ENCODE measurements at regions not wholly inside any gene's neighbourhood (a gene's known extent, or its start where the extent isn't known, plus 50 kb on each side); places are given as distances from the start of the nearest gene placed in this dataset.

DNA sequence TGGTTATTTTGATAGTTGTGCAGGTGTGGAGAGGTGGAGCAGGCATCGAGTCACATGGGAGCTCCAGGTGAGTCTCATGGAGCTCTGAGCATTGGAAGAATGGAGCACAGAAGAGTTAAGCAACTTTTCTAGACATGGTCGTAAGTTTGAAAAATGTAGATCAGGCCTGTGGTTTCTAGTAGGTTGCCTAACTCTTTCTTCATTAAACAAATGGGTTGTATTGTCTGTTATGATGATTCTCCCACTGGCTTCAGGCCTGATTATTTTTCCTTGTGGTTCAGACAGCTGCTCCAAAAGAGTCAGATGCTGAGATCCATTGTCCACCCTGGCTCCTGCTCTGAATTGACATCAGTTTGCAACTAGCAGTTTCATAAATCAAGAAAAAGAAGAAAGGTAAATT lies 80.3 kb upstream of the RPS23 start:
- no peak for DNase-seq (ENCODE audit: low spot score)

DNA sequence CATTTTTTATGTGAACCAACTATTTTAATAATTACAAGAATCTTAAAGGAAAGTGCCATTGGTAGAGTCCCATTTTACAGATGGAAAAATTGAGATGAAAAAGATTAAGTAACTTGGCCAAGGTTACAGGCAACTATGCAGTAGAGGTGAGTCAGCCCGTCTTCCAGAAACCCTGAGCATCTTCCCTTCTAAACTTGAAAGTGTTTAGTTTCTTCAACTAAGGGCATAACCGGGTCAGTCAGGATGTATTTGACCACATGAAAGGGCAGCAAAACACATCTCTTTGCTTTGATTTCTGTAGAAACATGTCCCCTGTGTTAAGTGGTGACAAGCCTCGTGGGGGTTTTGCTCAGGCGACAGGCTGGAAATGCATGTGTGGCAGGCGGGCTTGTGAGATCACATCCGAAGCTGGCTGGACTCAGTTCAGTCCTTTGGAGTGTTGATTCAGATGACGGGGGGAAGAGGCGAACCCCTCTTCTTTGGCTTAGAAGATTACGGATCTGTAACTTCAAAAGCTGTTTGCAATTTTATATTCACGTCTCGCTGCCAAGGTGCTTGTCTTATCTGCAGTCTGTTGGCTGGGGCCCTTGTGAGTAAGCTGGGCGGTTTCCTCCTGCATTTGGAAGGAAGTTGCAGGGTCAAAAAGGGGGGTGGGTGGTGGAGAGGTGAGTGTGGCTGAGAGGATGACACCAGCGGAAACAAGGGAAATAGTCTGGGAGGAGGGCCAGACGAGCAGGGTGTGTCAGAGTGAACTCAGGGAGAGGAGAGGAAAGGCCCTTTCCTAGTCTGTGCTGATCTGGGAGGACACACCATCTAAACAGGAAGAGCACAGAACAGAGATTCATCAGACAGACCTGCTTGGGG lies 78.9 kb upstream of the RPS23 start:
- no peak for DNase-seq (ENCODE audit: low spot score)

DNA sequence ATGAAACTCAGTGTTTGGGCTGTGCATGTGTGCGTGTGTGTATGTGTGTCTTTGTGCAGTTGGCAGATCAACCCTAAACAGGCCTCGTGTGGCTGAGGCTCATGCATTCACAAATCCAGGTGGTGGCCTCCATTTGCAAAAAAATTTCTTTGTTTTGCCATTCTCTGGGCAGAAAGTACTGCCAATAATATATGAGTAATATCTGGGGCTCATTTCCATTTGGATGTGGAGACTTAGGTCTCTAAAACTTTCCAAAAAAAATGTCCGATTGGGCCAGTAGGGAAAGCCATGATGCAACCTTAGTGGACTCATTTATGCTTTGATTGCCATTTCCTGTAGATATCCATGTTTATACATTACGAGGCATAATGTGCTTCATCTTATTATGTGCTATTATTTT lies 77.9 kb upstream of the RPS23 start:
- DNase-seq (ENCODE audit: low spot score), result no peak

DNA sequence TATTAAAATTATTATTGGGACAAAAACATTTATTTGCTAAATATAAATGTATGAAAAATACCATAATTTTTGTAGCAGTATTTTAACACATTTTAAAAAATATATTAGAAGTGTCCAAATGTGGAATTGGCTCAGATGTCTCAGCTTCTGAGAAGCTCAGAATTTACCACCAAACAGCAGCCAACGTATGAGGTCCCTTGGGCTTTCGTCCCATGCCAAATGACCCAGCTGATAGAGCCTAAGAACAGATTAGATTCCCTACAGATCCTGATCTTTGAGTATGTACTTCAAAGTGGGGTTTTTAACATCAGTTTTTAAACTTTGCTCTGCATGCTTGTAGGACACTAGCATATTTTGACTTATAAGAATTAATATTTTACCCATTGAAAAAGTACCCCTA lies 77.3 kb upstream of the RPS23 start:
- no peak for DNase-seq (ENCODE audit: low spot score)

DNA sequence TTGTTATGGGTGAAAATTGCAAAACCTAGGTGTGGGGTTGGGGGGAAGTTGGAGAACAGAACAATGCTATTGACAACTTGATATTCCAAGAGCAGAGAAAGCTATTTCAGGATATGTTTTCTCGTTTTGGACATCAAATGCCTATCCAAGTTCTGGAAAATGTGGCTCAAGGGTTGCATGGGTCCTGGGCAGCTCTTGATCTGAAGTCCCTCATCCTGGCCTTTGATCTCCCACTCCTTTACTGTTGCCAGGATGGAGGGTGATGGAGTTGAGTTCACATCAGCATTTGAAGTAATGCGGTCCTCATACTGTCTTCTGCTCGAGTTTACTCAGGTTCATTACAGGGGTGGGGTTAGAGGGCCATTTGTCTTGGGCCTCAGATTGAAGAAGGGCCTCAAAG lies 76.9 kb upstream of the RPS23 start:
- DNase-seq (ENCODE audit: low spot score), result no peak

DNA sequence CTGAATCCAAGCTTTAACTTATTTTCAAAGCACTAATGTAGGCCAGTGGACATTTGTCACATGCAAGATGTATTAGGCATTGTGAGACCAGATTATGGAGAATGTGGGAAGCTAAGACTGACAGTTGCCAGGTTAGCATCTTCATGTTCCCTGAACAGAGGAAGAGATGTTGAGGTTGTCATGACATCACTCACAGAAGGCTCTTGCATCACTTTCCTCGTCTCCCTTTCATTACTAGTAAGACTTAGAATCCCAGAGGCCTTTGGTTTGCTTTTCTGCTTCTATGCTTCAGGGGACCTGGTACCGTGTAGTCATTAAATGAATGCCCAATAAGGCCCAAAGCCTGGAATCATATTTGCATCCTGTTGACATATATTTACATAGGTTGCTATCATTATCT lies 76.4 kb upstream of the RPS23 start:
- no peak for DNase-seq (ENCODE audit: low spot score)

DNA sequence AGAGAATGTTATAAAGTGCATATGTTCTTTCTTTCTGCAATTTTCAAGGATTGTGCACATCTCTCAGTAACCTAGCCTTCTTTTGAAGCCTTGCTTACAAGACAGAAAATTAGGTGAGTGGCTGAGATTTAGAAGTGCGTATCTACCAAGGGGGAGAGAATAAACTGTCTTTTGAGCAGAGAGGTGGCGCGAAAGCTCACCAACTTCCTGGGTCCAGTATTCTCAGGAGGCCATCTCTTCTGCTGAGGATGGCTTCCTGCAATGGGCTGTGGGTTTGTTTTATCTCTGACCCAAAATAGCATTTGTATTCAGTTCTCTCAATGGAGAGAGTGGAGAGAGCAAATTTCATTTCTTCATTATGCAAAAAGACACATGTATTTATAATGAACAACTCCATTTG lies 75.4 kb upstream of the RPS23 start:
- no peak for DNase-seq (ENCODE audit: low spot score)

DNA sequence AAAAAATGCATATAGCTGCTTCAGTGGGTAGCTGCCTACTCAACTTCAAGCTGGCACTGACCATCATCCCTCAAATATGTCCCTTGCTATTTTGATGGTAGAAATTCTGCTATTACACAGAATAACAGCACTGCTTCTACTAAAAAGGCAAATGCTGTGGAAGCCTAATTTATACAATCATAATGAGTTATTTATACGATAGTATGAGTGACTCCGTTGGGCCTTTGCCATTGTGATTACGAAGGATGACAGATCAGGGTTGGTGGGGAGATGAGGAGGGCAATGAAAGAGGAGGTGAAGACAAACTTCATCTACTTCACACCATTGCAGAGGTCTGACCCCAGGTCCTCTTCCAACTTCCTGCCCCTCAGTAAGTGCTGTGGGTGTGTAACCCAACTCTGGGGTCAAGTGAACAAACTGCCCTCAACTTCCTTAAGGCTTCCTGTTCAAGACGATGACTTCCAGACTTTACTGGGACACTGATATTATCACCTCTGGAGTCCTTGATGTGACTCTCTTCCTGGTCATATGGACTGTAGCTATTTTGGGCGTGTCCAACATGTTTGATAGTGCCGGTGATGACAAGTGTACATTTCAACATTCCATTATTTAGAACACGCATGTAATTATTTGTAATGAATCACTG lies 74.1 kb upstream of the RPS23 start:
- no peak for DNase-seq (ENCODE audit: low spot score)

DNA sequence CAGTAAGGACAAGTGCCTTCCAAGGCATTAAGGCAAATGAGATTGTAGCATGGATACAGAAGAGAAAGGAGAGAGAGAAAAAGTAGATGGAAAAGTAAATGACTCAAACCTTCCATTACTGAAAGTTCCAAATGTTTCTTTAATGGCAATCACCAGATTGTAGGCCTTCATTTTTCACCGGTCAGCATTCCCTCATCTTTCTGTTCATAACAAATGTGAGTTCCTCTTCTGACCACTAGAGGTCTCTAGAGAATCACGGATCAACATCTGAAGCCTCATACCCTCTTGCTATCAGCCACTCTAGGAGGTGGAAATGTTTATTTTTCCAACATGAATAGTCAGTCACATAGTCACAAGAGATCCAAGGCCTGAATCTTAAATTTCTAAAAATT lies 73.6 kb upstream of the RPS23 start:
- DNase-seq (ENCODE audit: low spot score), result no peak

DNA sequence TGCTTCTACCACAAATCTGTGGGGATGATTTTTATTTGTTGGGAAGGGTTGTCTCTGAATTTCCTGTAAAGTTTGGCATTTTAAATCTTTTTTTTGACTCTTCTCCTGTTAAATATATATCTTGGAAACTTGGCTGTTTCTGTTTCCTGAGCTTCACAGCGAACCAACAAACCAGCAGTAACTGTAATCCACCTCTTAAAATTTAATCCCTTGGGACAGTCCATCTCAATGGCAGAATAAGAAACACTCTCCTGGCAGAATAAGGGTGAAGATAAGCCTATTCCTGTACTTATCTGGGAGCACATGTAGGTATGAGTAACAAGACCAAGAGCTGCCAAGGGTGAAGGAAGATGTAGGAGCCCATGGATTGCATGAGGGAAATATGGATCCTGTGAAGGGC lies 73.1 kb upstream of the RPS23 start:
- no peak for DNase-seq (ENCODE audit: low spot score)

DNA sequence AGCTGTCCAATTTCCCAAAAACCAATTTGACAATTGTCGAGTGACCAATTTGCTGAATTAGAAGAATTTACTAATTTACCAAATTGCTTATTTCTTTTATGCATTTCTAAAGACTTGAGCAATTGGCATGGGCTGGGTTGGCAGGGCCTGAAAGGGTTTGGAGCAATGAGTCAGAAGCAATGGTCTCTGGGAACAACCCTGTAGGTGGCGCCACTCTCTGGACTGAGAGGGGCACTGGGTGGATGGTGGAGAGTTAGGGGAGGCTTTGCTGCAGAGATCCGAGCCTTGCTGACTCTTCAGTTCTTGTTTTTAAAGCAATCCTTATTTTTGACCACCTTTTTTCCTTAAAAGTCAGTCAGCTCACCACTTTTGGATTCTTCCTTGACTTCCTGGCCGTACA lies 71.5 kb upstream of the RPS23 start:
- DNase-seq (ENCODE audit: low spot score), result peak; percentile 70

DNA sequence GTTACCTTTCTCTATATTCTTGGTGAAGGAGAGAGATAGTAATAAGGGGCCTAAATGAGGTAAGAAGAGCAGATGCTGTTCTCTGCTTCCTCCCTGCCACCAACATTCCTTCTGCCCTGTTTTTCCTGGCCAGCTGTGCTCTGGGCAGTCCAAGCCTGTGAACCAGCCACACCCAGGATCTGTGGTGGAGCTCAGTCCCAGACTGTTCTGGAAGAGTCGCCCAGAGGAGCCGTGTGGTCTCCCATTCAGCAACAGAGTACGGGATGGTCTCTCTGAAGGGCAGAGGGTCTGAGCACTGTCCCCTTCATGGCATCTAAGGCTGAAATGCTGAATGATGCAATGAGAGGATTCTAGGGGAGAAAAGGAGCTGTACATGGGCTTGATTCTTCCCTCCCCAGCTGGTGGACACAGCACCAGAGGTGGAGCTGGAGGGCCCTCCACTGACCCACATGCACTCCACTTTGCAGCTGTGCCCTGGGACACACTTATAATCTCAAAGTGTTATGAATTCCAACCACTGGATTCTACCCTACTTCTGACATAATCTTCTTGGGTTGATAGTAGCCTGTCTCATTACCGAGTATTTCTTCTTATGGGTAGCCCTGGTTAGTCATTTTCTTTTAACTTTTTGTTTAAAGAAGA lies 70.8 kb upstream of the RPS23 start:
- no peak for DNase-seq (ENCODE audit: low spot score)

DNA sequence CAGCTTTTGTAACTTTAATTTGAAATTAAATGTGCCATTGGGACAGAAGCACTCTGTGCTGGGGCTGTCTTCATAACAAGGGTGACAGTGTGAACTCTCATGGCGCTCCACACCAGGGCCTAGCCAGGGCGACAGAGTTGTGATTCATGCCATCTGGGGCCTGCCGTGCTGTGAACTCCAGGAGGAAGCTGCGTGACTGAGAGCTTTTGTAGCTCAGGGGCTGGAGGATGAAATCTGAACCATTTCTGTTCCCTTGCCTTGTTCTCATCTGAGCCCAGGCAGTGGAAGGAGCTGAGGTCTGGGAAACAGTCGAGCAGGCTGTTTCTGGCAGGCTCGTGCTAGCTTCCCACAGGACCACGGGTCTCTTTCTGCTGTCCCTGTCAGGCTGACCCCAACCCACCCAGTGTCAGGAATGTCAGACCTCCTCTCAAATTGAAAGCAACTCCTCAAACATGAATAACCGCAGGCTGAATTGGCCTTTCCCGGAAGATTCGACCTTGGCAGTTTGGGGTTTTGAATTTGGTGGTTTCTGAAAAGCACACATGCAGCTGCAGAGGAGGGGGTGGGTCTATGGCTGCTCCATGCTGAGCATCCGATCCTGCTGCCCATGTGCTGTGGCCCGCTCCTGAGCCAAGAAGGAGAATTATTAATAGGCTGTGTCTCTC lies 69.2 kb upstream of the RPS23 start:
- no peak for DNase-seq (ENCODE audit: low spot score)

DNA sequence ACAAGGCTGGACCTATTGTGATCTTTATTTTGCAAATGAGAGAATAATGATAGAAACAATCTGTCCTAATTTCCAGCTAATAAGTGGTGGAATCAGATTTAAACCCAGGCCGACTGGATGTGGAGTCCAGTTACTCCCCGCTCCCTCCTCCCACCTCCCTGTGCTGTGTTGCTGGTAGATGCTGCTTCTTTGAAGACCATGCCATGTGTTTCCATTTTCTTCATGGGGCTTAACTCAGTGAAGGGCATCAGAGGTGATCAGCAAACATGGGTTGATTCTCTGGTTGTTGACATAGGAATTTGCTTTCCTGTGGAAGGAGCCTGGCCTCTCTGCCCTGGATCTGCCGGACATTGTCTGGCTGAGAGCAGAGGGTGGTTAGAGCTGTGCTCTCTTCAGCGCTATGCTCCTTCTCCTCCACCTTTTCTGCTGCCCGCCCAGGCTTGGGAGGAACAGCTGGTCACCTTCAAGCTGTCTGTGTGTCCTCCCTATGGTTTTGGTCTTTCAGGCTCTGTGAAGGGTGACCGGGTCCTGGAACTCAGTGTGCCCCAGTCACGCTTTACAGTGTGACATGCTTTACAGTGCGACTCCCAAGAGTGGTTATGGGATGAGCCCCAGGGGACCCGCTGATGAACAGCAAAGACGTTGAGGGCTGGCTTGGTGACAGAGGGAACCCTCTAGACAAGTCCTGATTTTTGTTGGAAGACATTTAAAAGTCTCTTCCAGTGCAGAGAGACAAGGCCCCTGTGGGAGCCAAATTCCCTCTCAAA lies 68.4 kb upstream of the RPS23 start:
- no peak for DNase-seq (ENCODE audit: low spot score)

DNA sequence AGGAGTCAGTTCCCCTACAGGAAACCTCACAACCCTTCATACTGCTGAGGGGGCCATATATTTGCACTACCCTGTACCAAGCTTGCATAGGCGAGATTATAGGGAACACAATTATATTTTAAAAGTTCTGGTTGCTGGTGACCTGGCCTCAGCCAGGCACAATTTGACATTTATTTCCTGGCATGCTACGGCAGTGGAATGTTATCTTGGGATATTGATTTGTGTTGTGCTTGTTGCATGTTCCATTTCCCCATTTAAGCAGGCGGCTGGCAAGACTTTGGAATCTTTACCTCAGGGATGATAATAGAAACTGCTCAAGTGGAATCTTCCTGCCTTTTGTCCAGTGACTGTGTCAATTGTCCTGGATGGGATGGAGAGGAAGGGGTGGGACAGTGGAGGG lies 67.0 kb upstream of the RPS23 start:
- DNase-seq (ENCODE audit: low spot score), result no peak

DNA sequence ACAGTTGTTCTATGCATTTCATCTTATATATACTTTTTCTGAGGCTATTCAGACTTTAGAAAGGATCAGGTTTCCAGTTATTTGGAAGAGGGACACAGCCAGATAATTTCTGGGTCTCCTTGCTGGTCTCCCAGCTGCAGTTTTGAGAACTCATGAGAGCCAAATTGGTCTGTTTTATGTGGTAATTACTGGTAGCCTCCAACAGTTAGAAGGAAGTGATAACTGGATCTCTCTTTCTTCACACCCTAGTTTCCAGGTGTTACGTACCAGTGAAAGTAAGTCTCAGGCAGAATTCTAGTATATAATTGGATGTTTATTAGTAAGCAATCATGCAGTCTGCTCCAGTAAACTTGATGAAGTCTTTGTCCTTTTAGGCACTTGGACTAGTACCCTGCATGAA lies 63.2 kb upstream of the RPS23 start:
- no peak for DNase-seq (ENCODE audit: low spot score)

DNA sequence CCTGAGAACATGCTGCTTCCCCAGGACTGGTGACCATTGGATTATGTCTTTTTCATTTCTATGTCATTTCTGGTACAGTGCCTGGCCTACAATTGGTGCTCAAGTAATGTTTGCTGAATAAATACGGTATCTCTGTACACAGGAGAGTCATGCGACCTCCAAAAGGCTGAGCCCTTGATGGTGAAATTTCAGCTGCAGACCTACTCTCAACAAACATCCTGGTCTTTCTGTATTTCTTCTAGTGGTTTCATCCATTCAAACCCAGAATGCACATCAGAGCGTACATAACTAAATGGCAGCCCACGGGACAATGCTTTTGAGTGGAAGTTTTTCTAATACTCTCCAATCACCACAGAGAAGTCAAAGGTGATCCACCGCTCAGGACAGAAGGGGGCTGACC lies 62.6 kb upstream of the RPS23 start:
- no peak for DNase-seq (ENCODE audit: low spot score)

DNA sequence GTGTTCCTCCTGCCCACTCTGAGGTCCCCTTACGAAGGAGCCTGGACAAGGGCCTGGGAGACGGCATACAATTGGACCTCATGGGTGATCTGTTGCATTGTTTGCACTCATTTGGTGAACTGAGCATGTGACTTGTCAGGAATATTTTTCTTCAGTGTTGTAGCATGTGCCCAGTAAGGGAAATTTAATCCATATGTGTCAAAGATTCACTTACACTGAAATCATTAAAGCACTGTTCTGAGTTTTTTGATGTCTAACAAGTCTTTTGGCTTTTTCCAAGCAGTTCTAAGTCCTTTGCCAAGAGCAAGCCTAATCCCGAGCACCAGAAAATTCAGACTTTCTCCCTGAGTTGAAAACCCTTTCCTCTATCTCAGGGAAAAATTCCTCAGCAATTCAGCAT lies 61.6 kb upstream of the RPS23 start:
- no peak for DNase-seq (ENCODE audit: low spot score)

DNA sequence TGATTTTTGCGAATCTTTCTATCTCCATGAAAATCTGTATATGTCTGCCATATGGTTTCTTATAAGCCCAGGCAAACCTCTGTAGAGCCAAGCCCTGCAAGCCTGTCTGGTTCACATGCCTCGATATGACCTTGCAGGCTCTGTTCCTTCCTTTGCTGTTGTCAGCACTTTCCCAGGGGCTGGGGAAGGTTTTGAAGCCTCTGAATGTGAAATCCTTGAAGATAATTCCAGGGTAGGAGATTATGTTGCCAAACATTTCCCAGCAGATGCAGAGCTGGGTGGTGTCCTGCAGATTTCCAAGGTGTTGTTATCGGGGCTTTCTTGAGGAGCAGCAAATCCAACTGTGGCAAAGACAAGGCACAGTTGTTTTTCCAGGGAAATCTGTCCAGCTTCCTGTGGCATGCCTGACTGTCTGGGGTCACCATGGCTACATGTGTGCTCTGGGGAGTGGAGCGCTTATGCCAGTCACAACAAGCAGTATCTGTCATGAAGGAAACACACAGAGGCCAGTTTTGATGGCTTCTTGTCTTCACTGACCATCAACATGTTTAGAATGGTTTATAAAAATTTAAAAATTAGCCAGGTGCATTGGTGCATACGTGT lies 60.7 kb upstream of the RPS23 start:
- DNase-seq (ENCODE audit: low spot score), result no peak

DNA sequence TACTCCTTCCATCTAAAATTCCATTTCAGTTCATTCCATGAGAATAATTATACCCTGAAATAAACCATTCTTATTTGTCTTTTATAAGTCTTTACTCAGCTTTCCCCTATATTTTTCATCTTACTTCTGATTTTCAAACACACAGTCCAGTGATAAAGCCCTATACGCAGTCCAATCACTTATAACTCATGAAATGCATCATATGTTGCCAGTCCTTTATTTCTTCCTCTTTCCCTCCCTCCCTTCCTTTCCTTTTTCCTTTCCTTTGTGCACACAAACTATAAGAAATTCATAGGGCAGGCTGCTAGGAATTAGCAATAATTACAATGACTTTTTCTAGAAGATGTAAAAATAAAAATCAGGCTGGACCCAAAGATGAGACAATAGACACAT lies 58.8 kb upstream of the RPS23 start:
- DNase-seq (ENCODE audit: low spot score), result no peak

DNA sequence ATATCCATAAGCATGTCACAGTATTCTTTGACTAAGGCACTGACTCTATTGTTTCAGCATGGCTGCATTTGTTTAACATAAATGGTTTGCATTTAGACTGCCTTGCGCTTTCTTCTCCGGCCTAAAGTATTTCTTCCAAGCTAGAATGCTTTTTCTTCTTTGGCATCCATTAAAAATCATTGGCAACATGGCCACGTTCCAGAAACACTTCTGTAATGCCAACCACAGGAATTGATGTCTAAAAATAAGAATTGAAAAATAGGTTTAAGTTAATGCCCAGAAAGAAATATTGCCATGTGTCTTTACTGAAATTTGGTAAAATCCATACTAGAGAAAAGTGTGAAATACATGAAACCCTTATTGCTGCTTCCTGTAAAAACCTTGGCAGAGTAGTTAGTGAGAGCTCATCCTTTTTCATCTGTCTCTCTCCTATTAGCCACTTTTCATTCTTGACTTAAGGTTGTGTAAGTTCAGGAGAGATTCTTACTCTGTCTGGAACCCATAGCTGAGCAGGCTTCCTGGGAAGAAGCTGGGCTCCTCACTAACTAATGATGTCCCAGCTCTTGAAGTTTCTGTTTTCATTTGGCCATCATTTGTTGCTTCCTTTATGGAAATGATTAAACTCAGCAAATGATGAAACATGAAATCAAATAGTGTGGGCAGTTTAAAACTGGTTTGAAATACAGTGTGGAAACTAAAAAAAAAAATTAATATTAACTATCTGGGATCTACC lies 58.2 kb upstream of the RPS23 start:
- no peak for DNase-seq (ENCODE audit: low spot score)

All from ecto neural progenitor cell (in vitro differentiated cells).